ENCODE measurements at regions not wholly inside any gene's neighbourhood (a gene's known extent, or its start where the extent isn't known, plus 50 kb on each side); places are given as distances from the start of the nearest gene placed in this dataset.

DNA sequence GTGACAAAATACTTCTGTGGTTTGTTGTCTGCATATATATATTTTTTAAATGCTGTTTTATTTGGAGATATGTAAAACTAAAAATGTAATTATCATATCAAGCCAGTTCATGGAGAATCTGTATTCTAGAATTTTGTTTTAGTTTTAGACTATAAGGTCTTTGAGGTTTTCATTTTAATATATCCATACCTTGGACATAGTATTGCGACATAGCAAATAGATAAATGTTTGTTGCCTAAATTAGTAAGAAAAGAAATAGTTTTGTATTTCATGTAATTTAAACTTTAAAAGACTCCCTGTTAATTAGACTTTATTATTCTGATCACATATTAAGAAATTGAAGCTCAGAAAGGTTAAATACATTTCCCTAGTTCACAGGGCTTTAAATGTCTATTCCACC is 472.9 kb downstream of the GBA3 start:
- intact Hi-C loops (cut with micrococcal nuclease; ENCODE audit: unreplicated experiment) (no loop called here), in situ Hi-C loops (cut with HindIII; ENCODE audit: extremely low pct_ligation_motif_present, low pct_unique_long_range_greater_than_20kb) (no loop called here)
- H3K4me3 ChIP-seq (replicated peaks in 1 of 3; ENCODE audit: insufficient read depth in 1 of 3, low read depth in 2 of 3, low read length in 3 of 3) = no peak overlapping the region
- H4K20me1 ChIP-seq (ENCODE audit: insufficient read depth, low read length) = no peaks in the 10 kb centered on the region
- H3K4me1 ChIP-seq (ENCODE audit: insufficient read depth, low read length) = no peaks in the 10 kb centered on the region
- FAIRE-seq = no peak
- CTCF ChIA-PET (ENCODE audit: low intra/inter-chr PET ratio, low total read pairs) = no interaction called here
- DNase-seq (ENCODE audit: low spot score) = no peak
- WGBS (ENCODE audit: low lambda C conversion rate) = 4% methylated on average over 1 of the region's 1 CpG
- no peak for ATAC-seq
- no peak overlapping the region for H3K27ac ChIP-seq (ENCODE audit: extremely low read length, insufficient read depth, low read length)
- H2AFZ ChIP-seq (ENCODE audit: low read length) = no peak overlapping the region
- no peaks in the 10 kb centered on the region for H3K36me3 ChIP-seq (replicated peaks in 1 of 2; ENCODE audit: control insufficient read depth in 1 of 2, insufficient read depth in 2 of 2, low read length in 2 of 2)
- H3K9me3 ChIP-seq (ENCODE audit: low read length) = no peaks in the 10 kb centered on the region; the same call in 1 of the 2 replicates
- POLR2A ChIA-PET = no interaction called here
- H3K79me2 ChIP-seq (ENCODE audit: insufficient read depth, low read length) = no peaks in the 10 kb centered on the region
- BruUV-seq (replicated peaks) = no TSS peak
- H3K9ac ChIP-seq (ENCODE audit: insufficient read depth, low read depth, low read length) = no peak overlapping the region
- no peak overlapping the region for H3K4me2 ChIP-seq (ENCODE audit: low read depth, low read length)
- H3K27me3 ChIP-seq (ENCODE audit: control insufficient read depth in 1 of 2, insufficient read depth in 2 of 2, low read length in 2 of 2) = no peaks in the 10 kb centered on the region
- TF ChIP-seq SP5 (CRISPR knock-in tag; IDR thresholded peaks at IDR 0.05; ENCODE audit: borderline replicate concordance, low read depth) (no peak), CEBPB (IDR thresholded peaks at IDR 0.05; ENCODE audit: borderline replicate concordance, low read depth, low read length) (peak; percentile 65; the same call in 1 of the 2 replicates)

DNA sequence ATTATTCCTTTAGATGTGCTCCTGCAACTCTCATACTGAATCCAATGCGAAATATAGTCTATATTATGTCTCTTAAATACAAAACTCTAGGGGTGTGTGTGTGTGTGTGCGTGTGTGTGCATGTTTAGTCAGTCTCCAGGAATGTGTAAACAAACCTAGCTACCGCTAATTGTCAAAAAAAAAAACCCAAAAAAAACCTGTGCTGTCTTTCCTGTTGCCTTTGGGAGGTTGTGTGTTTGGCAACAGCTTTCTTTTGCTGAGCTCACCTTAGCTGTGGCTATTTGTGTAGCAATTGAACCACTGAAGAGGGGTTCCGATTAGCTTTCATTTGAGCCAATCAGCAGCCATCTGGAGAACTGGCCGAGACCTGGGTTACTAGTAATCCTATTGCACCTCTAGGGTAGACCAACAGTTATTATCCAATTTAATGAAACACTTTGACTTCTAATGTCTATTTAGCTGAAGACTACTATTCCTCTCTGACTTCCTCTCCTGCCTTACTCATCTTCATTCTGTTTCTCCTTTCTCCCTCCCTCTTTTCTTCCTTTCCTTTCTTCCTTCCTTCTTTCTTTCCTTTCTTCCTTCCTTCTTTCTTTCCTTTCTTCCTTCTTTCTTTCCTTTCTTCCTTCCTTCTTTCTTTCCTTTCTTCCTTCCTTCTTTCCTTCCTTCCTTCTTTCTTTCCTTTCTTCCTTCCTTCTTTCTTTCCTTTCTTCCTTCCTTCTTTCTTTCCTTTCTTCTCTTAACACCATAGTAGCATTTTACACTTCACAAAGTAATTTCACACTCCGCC is 471.1 kb downstream of the GBA3 start:
- no peak for DNase-seq (ENCODE audit: low spot score)
- ChIA-PET CTCF (ENCODE audit: low intra/inter-chr PET ratio, low total read pairs) (no interaction called here), POLR2A (no interaction called here)
- no peak for ATAC-seq
- intact Hi-C loops (cut with micrococcal nuclease; ENCODE audit: unreplicated experiment) (no loop called here), in situ Hi-C loops (cut with HindIII; ENCODE audit: extremely low pct_ligation_motif_present, low pct_unique_long_range_greater_than_20kb) (no loop called here)
- no peak for FAIRE-seq
- H4K20me1 ChIP-seq (ENCODE audit: insufficient read depth, low read length) = no peaks in the 10 kb centered on the region
- H3K4me1 ChIP-seq (ENCODE audit: insufficient read depth, low read length) = no peaks in the 10 kb centered on the region
- no peaks in the 10 kb centered on the region for H3K36me3 ChIP-seq (replicated peaks in 1 of 2; ENCODE audit: control insufficient read depth in 1 of 2, insufficient read depth in 2 of 2, low read length in 2 of 2)
- no peaks in the 10 kb centered on the region; the same call in 1 of the 2 replicates for H3K9me3 ChIP-seq (ENCODE audit: low read length)
- no peaks in the 10 kb centered on the region for H3K79me2 ChIP-seq (ENCODE audit: insufficient read depth, low read length)
- H3K4me3 ChIP-seq (replicated peaks in 1 of 3; ENCODE audit: insufficient read depth in 1 of 3, low read depth in 2 of 3, low read length in 3 of 3) = no peak overlapping the region
- 7% methylated on average over 6 of the region's 6 CpGs for WGBS (ENCODE audit: low lambda C conversion rate)
- BruUV-seq (replicated peaks) = no TSS peak
- no peaks in the 10 kb centered on the region for H3K27me3 ChIP-seq (ENCODE audit: control insufficient read depth in 1 of 2, insufficient read depth in 2 of 2, low read length in 2 of 2)
- H3K27ac ChIP-seq (ENCODE audit: extremely low read length, insufficient read depth, low read length) = no peak overlapping the region
- no peak overlapping the region for H3K4me2 ChIP-seq (ENCODE audit: low read depth, low read length)
- no peak overlapping the region for H2AFZ ChIP-seq (ENCODE audit: low read length)
- H3K9ac ChIP-seq (ENCODE audit: insufficient read depth, low read depth, low read length) = no peak overlapping the region
- no peak for TF ChIP-seq ELF3 (CRISPR knock-in tag; IDR thresholded peaks at IDR 0.05)
- TF ChIP-seq ZFP36L1 (CRISPR knock-in tag; IDR thresholded peaks at IDR 0.05) = no peak
- TF ChIP-seq ZNF274 (CRISPR knock-in tag; IDR thresholded peaks at IDR 0.05) = no peak
- TF ChIP-seq ZNF569 (CRISPR knock-in tag; IDR thresholded peaks at IDR 0.05; ENCODE audit: borderline replicate concordance) = no peak
- TF ChIP-seq PHB2 (IDR thresholded peaks at IDR 0.05; ENCODE audit: partially characterized antibody) = no peak
- no peak for TF ChIP-seq SMAD3 (CRISPR knock-in tag; IDR thresholded peaks at IDR 0.05)
- no peak for TF ChIP-seq TCF7L2 (IDR thresholded peaks at IDR 0.05; ENCODE audit: low read depth, low read length)
- no peak for TF ChIP-seq KLF13 (CRISPR knock-in tag; IDR thresholded peaks at IDR 0.05)
- no peak for TF ChIP-seq ZNF790 (CRISPR knock-in tag; IDR thresholded peaks at IDR 0.05; ENCODE audit: borderline replicate concordance)
- TF ChIP-seq, protein P1, sequence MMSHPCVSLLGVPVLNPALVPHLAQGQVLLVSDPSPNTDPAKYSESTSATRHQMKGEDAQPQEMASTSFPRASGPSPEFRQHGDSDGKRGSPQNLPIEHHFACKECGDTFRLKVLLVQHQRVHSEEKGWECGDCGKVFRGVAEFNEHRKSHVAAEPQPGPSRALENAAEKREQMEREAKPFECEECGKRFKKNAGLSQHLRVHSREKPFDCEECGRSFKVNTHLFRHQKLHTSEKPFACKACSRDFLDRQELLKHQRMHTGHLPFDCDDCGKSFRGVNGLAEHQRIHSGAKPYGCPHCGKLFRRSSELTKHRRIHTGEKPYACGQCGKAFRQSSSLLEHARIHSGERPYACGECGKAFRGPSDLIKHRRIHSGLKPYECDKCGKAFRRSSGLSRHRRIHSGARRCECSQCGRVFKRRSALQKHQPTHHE (CRISPR knock-in tag; IDR thresholded peaks at IDR 0.05; ENCODE audit: borderline replicate concordance) = no peak
- TF ChIP-seq ZNF549 (CRISPR knock-in tag; IDR thresholded peaks at IDR 0.05) = no peak

Measured in HepG2 (cell line).